Testis (tissue), 2 donors: ENCODE measurements at regions not wholly inside any gene's neighbourhood (a gene's known extent, or its start where the extent isn't known, plus 50 kb on each side); places are given as distances from the start of the nearest gene placed in this dataset.
A peak's percentile ranks its signal among the peaks of the same experiment; 100 is the strongest.

Source experiments
- DNase-seq: peaks from one replicate; pipeline ENCODE4 v3.0.0-alpha.2; 2019
- H3K27ac ChIP-seq, 2 donors: fragments of 200-600 bp; sonication (generic); one replicate each; pipeline ENCODE4 v1.5.1; 2019
- H3K27me3 ChIP-seq: fragments of 200-600 bp; sonication (generic); one replicate; pipeline ENCODE4 v1.5.1; 2019
- H3K36me3 ChIP-seq: fragments of 200-600 bp; sonication (generic); one replicate; pipeline ENCODE4 v1.5.1; 2017; ENCODE audit warnings: low read depth; ENCODE audit errors: missing control alignments
- H3K4me1 ChIP-seq: fragments of 200-600 bp; sonication (generic); one replicate; pipeline ENCODE4 v1.5.1; 2019
- H3K4me3 ChIP-seq, 2 donors: fragments of 200-600 bp; sonication (generic); one replicate each; pipeline ENCODE4 v1.5.1; 2017 to 2019
- H3K9me3 ChIP-seq: fragments of 200-600 bp; sonication (generic); one replicate; pipeline ENCODE4 v1.5.1; 2017
- CTCF ChIP-seq, 3 experiments: fragments of 450-650 bp in 2 of 3; fragments of 200-600 bp in 1 of 3; sonication (generic) in 1 of 3; IDR thresholded peaks; one replicate each; pipeline ENCODE4 v1.5.1; 2016 to 2019; ENCODE audit warnings: antibody characterized with exemption in 3 of 3, mild to moderate bottlenecking in 2 of 3, moderate library complexity in 1 of 3
- POLR2A ChIP-seq: fragments of 450-650 bp; IDR thresholded peaks from one replicate; pipeline ENCODE4 v1.6.1; 2017; ENCODE audit warnings: antibody characterized with exemption, mild to moderate bottlenecking, moderate library complexity
- WGBS, 2 donors: methylation state at CpG; one replicate each; pipeline ENCODE4 v1.1.5; 2018; 5-methylcytosine and 5-hydroxymethylcytosine counted together
- intact Hi-C: fragments of 100-400 bp; cut with DNase I; formaldehyde crosslinking; loops from one replicate; pipeline ENCODE4 v1.15.1; 2023; ENCODE audit warnings: low total_unique reads

GRCh38 chr10:57743711-57744110 lies 524.0 kb downstream of the IPMK start:
- TF ChIP-seq POLR2A: no peak
- no peak for TF ChIP-seq CTCF (IDR thresholded peaks at IDR 0.05)
- Histone ChIP-seq H3K9me3 (no peaks in the 10 kb centered on the region), H3K4me3 (no peak overlapping the region), H3K36me3 (no peaks in the 10 kb centered on the region), H3K27me3 (no peaks in the 10 kb centered on the region), H3K4me1 (no peaks in the 10 kb centered on the region), H3K27ac (no peak overlapping the region)
- intact Hi-C loops: no loop called here
- 64 to 69% methylated on average over 1 of the region's 1 CpG for WGBS, 2 donors
- no peak for DNase-seq

- DNase-seq: no peak
- no peaks in the 10 kb centered on the region for H3K9me3 ChIP-seq
- H3K27ac ChIP-seq: no peak overlapping the region
- H3K27me3 ChIP-seq: no peaks in the 10 kb centered on the region
- TF ChIP-seq POLR2A: no peak
- TF ChIP-seq CTCF (IDR thresholded peaks at IDR 0.05): no peak
- intact Hi-C loops: no loop called here
- no peak overlapping the region for H3K4me3 ChIP-seq
- 93 to 94% methylated on average over 3 of the region's 3 CpGs for WGBS, 2 donors
- no peaks in the 10 kb centered on the region for H3K36me3 ChIP-seq
- no peaks in the 10 kb centered on the region for H3K4me1 ChIP-seq
These were observed 525.9 kb downstream of the IPMK start for GRCh38 chr10:57741751-57742150.

- Histone ChIP-seq H3K4me1 (no peaks in the 10 kb centered on the region), H3K27ac (no peak overlapping the region), H3K9me3 (no peaks in the 10 kb centered on the region), H3K4me3 (no peak overlapping the region), H3K36me3 (no peaks in the 10 kb centered on the region), H3K27me3 (no peaks in the 10 kb centered on the region)
- DNase-seq: no peak
- intact Hi-C loops: no loop called here
- TF ChIP-seq POLR2A (no peak), CTCF (IDR thresholded peaks at IDR 0.05) (no peak)
- WGBS, 2 donors: 66 to 88% methylated on average over 1 of the region's 1 CpG
These were observed 544.4 kb downstream of the IPMK start for GRCh38 chr10:57723305-57723704.

- Histone ChIP-seq H3K4me3 (no peak overlapping the region), H3K36me3 (no peaks in the 10 kb centered on the region), H3K27ac (no peak overlapping the region), H3K9me3 (no peaks in the 10 kb centered on the region), H3K4me1 (no peaks in the 10 kb centered on the region), H3K27me3 (no peaks in the 10 kb centered on the region)
- intact Hi-C loops: no loop called here
- TF ChIP-seq CTCF (IDR thresholded peaks at IDR 0.05): peak in 1 of 3 experiments; percentile 36
- no peak for TF ChIP-seq POLR2A
- 70 to 81% methylated on average over 2 of the region's 2 CpGs for WGBS, 2 donors
- no peak for DNase-seq
These were observed 550.8 kb downstream of the IPMK start for GRCh38 chr10:57716884-57717283.

GRCh38 chr10:57715233-57715632 lies 552.5 kb downstream of the IPMK start:
- TF ChIP-seq CTCF (IDR thresholded peaks at IDR 0.05) (no peak), POLR2A (no peak)

More at GRCh38 chr10:57715233-57715632, 552.5 kb downstream of the IPMK start:
- WGBS, 2 donors: 46 to 57% methylated on average over 2 of the region's 2 CpGs
- Histone ChIP-seq H3K4me1 (no peaks in the 10 kb centered on the region), H3K36me3 (no peaks in the 10 kb centered on the region), H3K27ac (no peak overlapping the region), H3K4me3 (no peak overlapping the region), H3K9me3 (no peaks in the 10 kb centered on the region), H3K27me3 (no peaks in the 10 kb centered on the region)
- no peak for DNase-seq
- intact Hi-C loops: no loop called here
